K562 (cell line): ENCODE measurements at regions not wholly inside any gene's neighbourhood (a gene's known extent, or its start where the extent isn't known, plus 50 kb on each side); places are given as distances from the start of the nearest gene placed in this dataset.

Experiments used
- KLF6 ChIP-seq: fragments of 250-450 bp; sonication (Bioruptor Pico); IDR thresholded peaks from 2 replicates; pipeline ENCODE4 v1.4.0; 2020; ENCODE audit warnings: mild to moderate bottlenecking, moderate library complexity, borderline replicate concordance
- NR2C2 ChIP-seq, 2 experiments: fragments of 200-800 bp in 1 of 2; sonication (Bioruptor generic) in 1 of 2; sonication (generic) in 1 of 2; formaldehyde crosslinking in 1 of 2; IDR thresholded peaks; 2 replicates each; pipeline versions ENCODE4 v1.6.1 to v1.8.0; 2016 to 2022; ENCODE audit warnings: mild to moderate bottlenecking in 1 of 2, missing compliant biosample characterization in 1 of 2, missing genetic modification characterization in 1 of 2, missing genetic modification reagents in 1 of 2
- POLR2A ChIP-seq: fragments of 450-650 bp; conservative IDR thresholded peaks from 2 replicates; pipeline ENCODE4 v1.6.1; 2016
- RFX5 ChIP-seq: IDR thresholded peaks from 2 replicates; pipeline ENCODE4 v1.6.1; 2011; ENCODE audit warnings: low read depth, mild to moderate bottlenecking, improper control_type of control experiment, low read length
- SETDB1 ChIP-seq: IDR thresholded peaks from one replicate; pipeline ENCODE4 v1.6.1; 2012; ENCODE audit warnings: low read length, control low read depth, inconsistent platforms
- SRSF1 ChIP-seq: fragments of 200-400 bp; formaldehyde crosslinking; IDR thresholded peaks from 2 replicates; pipeline ENCODE4 v1.6.1; 2017; ENCODE audit warnings: mild to moderate bottlenecking, low read depth, low read length, moderate library complexity
- TF ChIP-seq, protein P1 (sequence below), 3 experiments: IDR thresholded peaks in 2 of 3; conservative IDR thresholded peaks in 1 of 3; 2 replicates each; pipeline ENCODE4 v1.5.1; 2011 to 2012; ENCODE audit warnings: low read length in 3 of 3, mild to moderate bottlenecking in 3 of 3, control low read depth in 2 of 3, improper control_type of control experiment in 1 of 3, inconsistent platforms in 1 of 3, low read depth in 1 of 3, mixed read lengths in 1 of 3, moderate library complexity in 1 of 3; ENCODE audit not compliant: insufficient read depth in 2 of 3
- TF ChIP-seq, protein P2 (sequence below): sonication (generic); formaldehyde crosslinking; IDR thresholded peaks from 2 replicates; pipeline ENCODE4 v1.5.0; 2020; ENCODE audit warnings: missing genetic modification reagents
- TF ChIP-seq, protein P3 (sequence below): sonication (generic); formaldehyde crosslinking; IDR thresholded peaks from 2 replicates; pipeline ENCODE4 v1.8.1; 2022; ENCODE audit warnings: missing genetic modification reagents

DNA sequence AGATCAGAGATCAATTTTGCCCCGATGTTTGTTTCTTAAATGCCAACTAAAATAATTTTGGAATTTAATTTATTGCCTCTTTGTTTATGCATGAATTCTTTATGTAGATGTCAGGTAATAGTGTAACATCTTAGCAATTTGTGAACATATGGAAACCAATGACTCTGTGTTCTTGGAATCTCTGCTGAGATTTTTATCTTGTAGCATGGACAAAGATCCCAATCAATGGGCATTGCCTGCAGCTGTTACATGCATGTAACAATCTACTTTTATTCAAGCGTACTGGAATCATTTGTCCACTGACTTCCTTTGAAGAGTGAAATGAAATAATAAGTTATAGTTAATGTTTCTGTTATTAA, 61.6 kb upstream of the ARSJ start:
- no peak for TF ChIP-seq KLF6 (CRISPR knock-in tag)
- no peak for TF ChIP-seq SRSF1
- TF ChIP-seq RFX5, result no peak
- TF ChIP-seq, protein P1, sequence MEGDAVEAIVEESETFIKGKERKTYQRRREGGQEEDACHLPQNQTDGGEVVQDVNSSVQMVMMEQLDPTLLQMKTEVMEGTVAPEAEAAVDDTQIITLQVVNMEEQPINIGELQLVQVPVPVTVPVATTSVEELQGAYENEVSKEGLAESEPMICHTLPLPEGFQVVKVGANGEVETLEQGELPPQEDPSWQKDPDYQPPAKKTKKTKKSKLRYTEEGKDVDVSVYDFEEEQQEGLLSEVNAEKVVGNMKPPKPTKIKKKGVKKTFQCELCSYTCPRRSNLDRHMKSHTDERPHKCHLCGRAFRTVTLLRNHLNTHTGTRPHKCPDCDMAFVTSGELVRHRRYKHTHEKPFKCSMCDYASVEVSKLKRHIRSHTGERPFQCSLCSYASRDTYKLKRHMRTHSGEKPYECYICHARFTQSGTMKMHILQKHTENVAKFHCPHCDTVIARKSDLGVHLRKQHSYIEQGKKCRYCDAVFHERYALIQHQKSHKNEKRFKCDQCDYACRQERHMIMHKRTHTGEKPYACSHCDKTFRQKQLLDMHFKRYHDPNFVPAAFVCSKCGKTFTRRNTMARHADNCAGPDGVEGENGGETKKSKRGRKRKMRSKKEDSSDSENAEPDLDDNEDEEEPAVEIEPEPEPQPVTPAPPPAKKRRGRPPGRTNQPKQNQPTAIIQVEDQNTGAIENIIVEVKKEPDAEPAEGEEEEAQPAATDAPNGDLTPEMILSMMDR (IDR thresholded peaks at IDR 0.05 in 2 of 3, conservative IDR thresholded peaks at IDR 0.05 in 1 of 3; ENCODE audit: insufficient read depth in 2 of 3, low read depth in 1 of 3, low read length in 3 of 3), result no peak
- TF ChIP-seq SETDB1, result no peak
- TF ChIP-seq, protein P2, sequence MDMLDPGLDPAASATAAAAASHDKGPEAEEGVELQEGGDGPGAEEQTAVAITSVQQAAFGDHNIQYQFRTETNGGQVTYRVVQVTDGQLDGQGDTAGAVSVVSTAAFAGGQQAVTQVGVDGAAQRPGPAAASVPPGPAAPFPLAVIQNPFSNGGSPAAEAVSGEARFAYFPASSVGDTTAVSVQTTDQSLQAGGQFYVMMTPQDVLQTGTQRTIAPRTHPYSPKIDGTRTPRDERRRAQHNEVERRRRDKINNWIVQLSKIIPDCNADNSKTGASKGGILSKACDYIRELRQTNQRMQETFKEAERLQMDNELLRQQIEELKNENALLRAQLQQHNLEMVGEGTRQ (CRISPR knock-in tag), result no peak
- TF ChIP-seq, protein P3, sequence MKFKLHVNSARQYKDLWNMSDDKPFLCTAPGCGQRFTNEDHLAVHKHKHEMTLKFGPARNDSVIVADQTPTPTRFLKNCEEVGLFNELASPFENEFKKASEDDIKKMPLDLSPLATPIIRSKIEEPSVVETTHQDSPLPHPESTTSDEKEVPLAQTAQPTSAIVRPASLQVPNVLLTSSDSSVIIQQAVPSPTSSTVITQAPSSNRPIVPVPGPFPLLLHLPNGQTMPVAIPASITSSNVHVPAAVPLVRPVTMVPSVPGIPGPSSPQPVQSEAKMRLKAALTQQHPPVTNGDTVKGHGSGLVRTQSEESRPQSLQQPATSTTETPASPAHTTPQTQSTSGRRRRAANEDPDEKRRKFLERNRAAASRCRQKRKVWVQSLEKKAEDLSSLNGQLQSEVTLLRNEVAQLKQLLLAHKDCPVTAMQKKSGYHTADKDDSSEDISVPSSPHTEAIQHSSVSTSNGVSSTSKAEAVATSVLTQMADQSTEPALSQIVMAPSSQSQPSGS (CRISPR knock-in tag), result no peak
- no peak for TF ChIP-seq NR2C2 (CRISPR knock-in tag; IDR thresholded peaks at IDR 0.05)
- TF ChIP-seq NR2C2 (tag; IDR thresholded peaks at IDR 0.05), result no peak
- no peak for TF ChIP-seq POLR2A
